HepG2 (cell line): ENCODE measurements at regions not wholly inside any gene's neighbourhood (a gene's known extent, or its start where the extent isn't known, plus 50 kb on each side); places are given as distances from the start of the nearest gene placed in this dataset.

Experiments used
- ATAC-seq: fragments of 200-7000 bp; cut with Tn5 transposase; 3 replicates; pipeline ENCODE4 v1.9.1; 2020; ENCODE audit warnings: mild to moderate bottlenecking, moderate library complexity
- BruUV-seq: library from RNA; stranded (reverse); fragments of 400-500 nt; replicated peaks from 2 replicates; lab custom pipeline; 2021; lab: Mats Ljungman, UMichigan
- CTCF ChIA-PET: fragments of 300-600 bp; formaldehyde crosslinking; extraction: SDS; loops from one replicate; lab custom pipeline; 2021; ENCODE audit warnings: low total read pairs, inconsistent platforms, low intra/inter-chr PET ratio; lab: Yijun Ruan, JAX
- POLR2A ChIA-PET: fragments of 350-600 bp; sonication (Branson Sonifier 250); formaldehyde crosslinking; loops from one replicate; lab custom pipeline; 2020; ENCODE audit warnings: antibody characterized with exemption, inconsistent platforms; lab: Yijun Ruan, JAX
- DNase-seq: peaks from one replicate; pipeline ENCODE4 v3.0.0-alpha.2; 2015; ENCODE audit warnings: low spot score
- FAIRE-seq: peaks from 3 replicates; lab custom pipeline; 2011; peaks lifted over from hg19 to GRCh38; lab: Jason Lieb, UNC
- H2AFZ ChIP-seq: one replicate; pipeline ENCODE4 v1.6.1; 2011; ENCODE audit warnings: low read length, inconsistent platforms
- H3K27ac ChIP-seq: fragments of 300-600 bp; 3 replicates; pipeline ENCODE4 v1.8.0; 2011; ENCODE audit warnings: mixed run types, mild to moderate bottlenecking, mixed read lengths, low read length, inconsistent platforms; ENCODE audit not compliant: insufficient read depth; ENCODE audit errors: extremely low read length
- H3K27me3 ChIP-seq, 2 experiments: fragments of 200-600 bp in 1 of 2; 2 replicates in 1 of 2; 3 replicates in 1 of 2; pipeline versions ENCODE4 v1.6.0 to v1.8.0; 2011; ENCODE audit warnings: low read length in 2 of 2, mild to moderate bottlenecking in 2 of 2, moderate library complexity in 2 of 2, inconsistent platforms in 1 of 2; ENCODE audit not compliant: insufficient read depth in 2 of 2, control insufficient read depth in 1 of 2
- H3K36me3 ChIP-seq, 2 experiments: fragments of 200-600 bp in 1 of 2; replicated peaks in 1 of 2; 2 replicates in 1 of 2; 3 replicates in 1 of 2; pipeline versions ENCODE4 v1.5.1 to v1.8.0; 2011; ENCODE audit warnings: low read length in 2 of 2, inconsistent platforms in 1 of 2; ENCODE audit not compliant: insufficient read depth in 2 of 2, control insufficient read depth in 1 of 2
- H3K4me1 ChIP-seq: 2 replicates; pipeline ENCODE4 v1.5.1; 2012; ENCODE audit warnings: low read length, inconsistent platforms; ENCODE audit not compliant: insufficient read depth
- H3K4me2 ChIP-seq: 2 replicates; pipeline ENCODE4 v1.6.0; 2011; ENCODE audit warnings: low read depth, low read length, inconsistent platforms
- H3K4me3 ChIP-seq, 3 experiments: fragments of 200-600 bp in 1 of 3; sonication (generic), shearing (Covaris generic) in 1 of 3; replicated peaks in 1 of 3; 2 replicates each; pipeline ENCODE4 v1.5.1; 2011 to 2016; ENCODE audit warnings: low read length in 3 of 3, inconsistent platforms in 2 of 3, low read depth in 2 of 3, mild to moderate bottlenecking in 2 of 3, control low read depth in 1 of 3, mixed read lengths in 1 of 3; ENCODE audit not compliant: insufficient read depth in 1 of 3
- H3K79me2 ChIP-seq: one replicate; pipeline ENCODE4 v1.6.1; 2011; ENCODE audit warnings: low read length, inconsistent platforms; ENCODE audit not compliant: insufficient read depth
- H3K9ac ChIP-seq: 2 replicates; pipeline ENCODE4 v1.6.0; 2011; ENCODE audit warnings: mild to moderate bottlenecking, low read depth, low read length, inconsistent platforms; ENCODE audit not compliant: insufficient read depth
- H3K9me3 ChIP-seq: 2 replicates; pipeline ENCODE4 v1.5.1; 2012; ENCODE audit warnings: mild to moderate bottlenecking, low read length
- H4K20me1 ChIP-seq: 2 replicates; pipeline ENCODE4 v1.6.0; 2011; ENCODE audit warnings: inconsistent platforms, mild to moderate bottlenecking, low read length, moderate library complexity; ENCODE audit not compliant: insufficient read depth
- E2F1 ChIP-seq: sonication (generic); formaldehyde crosslinking; IDR thresholded peaks from 2 replicates; pipeline ENCODE4 v1.5.0; 2020; ENCODE audit warnings: missing genetic modification reagents
- E2F5 ChIP-seq: sonication (generic); formaldehyde crosslinking; conservative IDR thresholded peaks from 2 replicates; pipeline ENCODE4 v1.4.0; 2020; ENCODE audit warnings: missing genetic modification reagents
- HIVEP1 ChIP-seq: sonication (generic); formaldehyde crosslinking; IDR thresholded peaks from 2 replicates; pipeline ENCODE4 v1.4.0; 2020; ENCODE audit warnings: mild to moderate bottlenecking, missing genetic modification reagents
- IRX3 ChIP-seq: sonication (generic); formaldehyde crosslinking; IDR thresholded peaks from 2 replicates; pipeline ENCODE4 v1.8.1; 2023; ENCODE audit warnings: mild to moderate bottlenecking, low read depth, missing genetic modification reagents, borderline replicate concordance
- ISX ChIP-seq: sonication (generic); formaldehyde crosslinking; conservative IDR thresholded peaks from 2 replicates; pipeline ENCODE4 v1.5.0; 2020; ENCODE audit warnings: missing genetic modification reagents
- MTA3 ChIP-seq: sonication (generic); formaldehyde crosslinking; IDR thresholded peaks from 2 replicates; pipeline ENCODE4 v1.4.0; 2020; ENCODE audit warnings: missing genetic modification reagents
- NR3C1 ChIP-seq: sonication (generic); formaldehyde crosslinking; IDR thresholded peaks from 2 replicates; pipeline ENCODE4 v1.4.0; 2020; ENCODE audit warnings: missing genetic modification reagents
- SP5 ChIP-seq: IDR thresholded peaks from 2 replicates; pipeline ENCODE4 v1.6.1; 2016; ENCODE audit warnings: low read depth, borderline replicate concordance
- TFDP1 ChIP-seq: IDR thresholded peaks from 2 replicates; pipeline ENCODE4 v1.6.1; 2016; ENCODE audit warnings: missing compliant biosample characterization, missing genetic modification reagents, borderline replicate concordance
- TFE3 ChIP-seq: IDR thresholded peaks from 2 replicates; pipeline ENCODE4 v1.6.1; 2016
- ZNF775 ChIP-seq: sonication (generic); formaldehyde crosslinking; IDR thresholded peaks from 2 replicates; pipeline ENCODE4 v1.4.0; 2020; ENCODE audit warnings: missing genetic modification reagents, mild to moderate bottlenecking, moderate library complexity, borderline replicate concordance
- ZNF784 ChIP-seq: sonication (generic); formaldehyde crosslinking; IDR thresholded peaks from 2 replicates; pipeline ENCODE4 v1.5.1; 2020; ENCODE audit warnings: missing genetic modification reagents, mild to moderate bottlenecking, borderline replicate concordance
- WGBS: methylation state at CpG from one replicate; pipeline ENCODE4 v1.1.6; 2017; ENCODE audit warnings: low lambda C conversion rate; 5-methylcytosine and 5-hydroxymethylcytosine counted together
- in situ Hi-C: cut with HindIII; loops from 2 replicates; pipeline ENCODE4 v1.10.0; 2017; ENCODE audit warnings: low pct_unique_long_range_greater_than_20kb; ENCODE audit not compliant: extremely low pct_ligation_motif_present
- intact Hi-C: fragments of 100-400 bp; cut with micrococcal nuclease; formaldehyde crosslinking; loops from one replicate; pipeline ENCODE4 v1.10.0; 2022; ENCODE audit not compliant: unreplicated experiment

GRCh38 chrX:39453889-39454621 is 643.7 kb downstream of the BCOR start (continued):
- no peak for TF ChIP-seq E2F1 (CRISPR knock-in tag)
- TF ChIP-seq IRX3 (CRISPR knock-in tag), result no peak
- no peak for TF ChIP-seq SP5 (CRISPR knock-in tag)
- no peak for TF ChIP-seq ZNF784 (CRISPR knock-in tag)
- TF ChIP-seq TFE3, result no peak

- H3K9ac ChIP-seq, result no peak overlapping the region
- FAIRE-seq (no peak), DNase-seq (no peak), ATAC-seq (no peak)
- H2AFZ ChIP-seq, result no peak overlapping the region
- intact Hi-C loops (no loop called here), in situ Hi-C loops (loop anchor here (10.0 kb wide), 1 partner anchor 58 kb away; no protein-coding TSS in a partner anchor)
- TF ChIP-seq E2F5 (CRISPR knock-in tag) (no peak), ZNF775 (CRISPR knock-in tag) (no peak), MTA3 (CRISPR knock-in tag) (no peak), TFDP1 (CRISPR knock-in tag) (no peak), NR3C1 (no peak), HIVEP1 (CRISPR knock-in tag) (no peak), ISX (CRISPR knock-in tag) (no peak)
- H3K27me3 ChIP-seq, result no peaks in the 10 kb centered on the region
- H3K9me3 ChIP-seq, result no peaks in the 10 kb centered on the region
- 35% methylated on average over 2 of the region's 3 CpGs for WGBS
- no peaks in the 10 kb centered on the region for H3K4me1 ChIP-seq
- H3K36me3 ChIP-seq, result no peaks in the 10 kb centered on the region
- no peak overlapping the region for H3K4me2 ChIP-seq
- no peaks in the 10 kb centered on the region for H4K20me1 ChIP-seq
- no peak overlapping the region for H3K4me3 ChIP-seq
- POLR2A ChIA-PET, result no interaction called here
- H3K79me2 ChIP-seq, result no peaks in the 10 kb centered on the region
- no TSS peak for BruUV-seq
- no peak overlapping the region for H3K27ac ChIP-seq
- CTCF ChIA-PET, result no interaction called here
Measured at GRCh38 chrX:39456894-39457604, 640.7 kb downstream of the BCOR start.
